ENCODE measurements at regions not wholly inside any gene's neighbourhood (a gene's known extent, or its start where the extent isn't known, plus 50 kb on each side); places are given as distances from the start of the nearest gene placed in this dataset.

DNA sequence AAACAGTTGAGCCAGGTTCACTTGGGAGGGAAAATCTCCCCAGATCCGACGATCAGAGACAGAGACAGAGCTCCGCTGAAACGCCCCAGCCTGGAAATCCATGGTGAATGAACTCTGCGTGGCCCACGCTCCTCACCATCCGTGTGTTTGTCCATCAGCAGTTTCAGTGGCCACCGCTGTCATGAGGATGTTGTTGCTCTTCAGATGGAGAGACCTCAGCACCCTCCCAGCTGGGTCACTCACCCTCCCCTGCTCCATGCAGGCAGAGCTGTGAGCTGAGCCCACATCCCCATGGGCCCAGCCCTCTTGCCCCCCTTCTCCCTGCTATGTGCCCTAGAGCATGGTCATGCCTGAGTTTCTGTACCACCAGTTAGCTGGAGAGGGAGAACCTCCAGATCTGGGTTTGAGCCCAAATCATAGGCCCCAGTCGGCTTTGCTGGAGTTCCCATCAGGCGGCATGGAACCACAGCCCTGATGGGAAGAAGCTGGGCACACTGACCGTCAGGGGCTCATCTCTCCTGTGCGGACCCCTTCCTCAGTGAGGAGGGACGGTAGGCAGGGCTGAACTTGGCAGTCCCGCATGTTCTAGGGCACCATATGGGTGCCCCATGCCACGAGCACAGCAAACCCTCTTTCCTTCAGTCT, 154.4 kb upstream of the COL5A1 start:
- H3K9me3 ChIP-seq: no peaks in the 10 kb centered on the region
- peaks cover 0 to 5% (median 0%) of the 10 kb centered on the region in 4 donors for H3K4me1 ChIP-seq
- H3K4me3 ChIP-seq: no peak overlapping the region
- DNase-seq: no peak
- no peaks in the 10 kb centered on the region for H3K36me3 ChIP-seq
- intact Hi-C loops (cut with DNase I; ENCODE audit: low total_unique reads): no loop called here
- no peaks in the 10 kb centered on the region for H3K27me3 ChIP-seq
- no peak overlapping the region for H3K27ac ChIP-seq
- in situ Hi-C loops (cut with MboI; ENCODE audit: low pct_ligation_motif_present in 1 of 4, low pct_unique_long_range_greater_than_20kb in 1 of 4, low sequenced_read_pairs in 3 of 4): no loop called here
- TF ChIP-seq EP300 (IDR thresholded peaks at IDR 0.05; ENCODE audit: low read depth) (no peak), POLR2AphosphoS5 (IDR thresholded peaks at IDR 0.05) (no peak), POLR2A (IDR thresholded peaks at IDR 0.05) (no peak)
- TF ChIP-seq, protein P1, sequence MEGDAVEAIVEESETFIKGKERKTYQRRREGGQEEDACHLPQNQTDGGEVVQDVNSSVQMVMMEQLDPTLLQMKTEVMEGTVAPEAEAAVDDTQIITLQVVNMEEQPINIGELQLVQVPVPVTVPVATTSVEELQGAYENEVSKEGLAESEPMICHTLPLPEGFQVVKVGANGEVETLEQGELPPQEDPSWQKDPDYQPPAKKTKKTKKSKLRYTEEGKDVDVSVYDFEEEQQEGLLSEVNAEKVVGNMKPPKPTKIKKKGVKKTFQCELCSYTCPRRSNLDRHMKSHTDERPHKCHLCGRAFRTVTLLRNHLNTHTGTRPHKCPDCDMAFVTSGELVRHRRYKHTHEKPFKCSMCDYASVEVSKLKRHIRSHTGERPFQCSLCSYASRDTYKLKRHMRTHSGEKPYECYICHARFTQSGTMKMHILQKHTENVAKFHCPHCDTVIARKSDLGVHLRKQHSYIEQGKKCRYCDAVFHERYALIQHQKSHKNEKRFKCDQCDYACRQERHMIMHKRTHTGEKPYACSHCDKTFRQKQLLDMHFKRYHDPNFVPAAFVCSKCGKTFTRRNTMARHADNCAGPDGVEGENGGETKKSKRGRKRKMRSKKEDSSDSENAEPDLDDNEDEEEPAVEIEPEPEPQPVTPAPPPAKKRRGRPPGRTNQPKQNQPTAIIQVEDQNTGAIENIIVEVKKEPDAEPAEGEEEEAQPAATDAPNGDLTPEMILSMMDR (IDR thresholded peaks at IDR 0.05): no peak
- 89 to 93% methylated on average over 6 to 15 of the region's 15 CpGs for WGBS, 2 donors (ENCODE audit: low coverage in 1 of 2)

DNA sequence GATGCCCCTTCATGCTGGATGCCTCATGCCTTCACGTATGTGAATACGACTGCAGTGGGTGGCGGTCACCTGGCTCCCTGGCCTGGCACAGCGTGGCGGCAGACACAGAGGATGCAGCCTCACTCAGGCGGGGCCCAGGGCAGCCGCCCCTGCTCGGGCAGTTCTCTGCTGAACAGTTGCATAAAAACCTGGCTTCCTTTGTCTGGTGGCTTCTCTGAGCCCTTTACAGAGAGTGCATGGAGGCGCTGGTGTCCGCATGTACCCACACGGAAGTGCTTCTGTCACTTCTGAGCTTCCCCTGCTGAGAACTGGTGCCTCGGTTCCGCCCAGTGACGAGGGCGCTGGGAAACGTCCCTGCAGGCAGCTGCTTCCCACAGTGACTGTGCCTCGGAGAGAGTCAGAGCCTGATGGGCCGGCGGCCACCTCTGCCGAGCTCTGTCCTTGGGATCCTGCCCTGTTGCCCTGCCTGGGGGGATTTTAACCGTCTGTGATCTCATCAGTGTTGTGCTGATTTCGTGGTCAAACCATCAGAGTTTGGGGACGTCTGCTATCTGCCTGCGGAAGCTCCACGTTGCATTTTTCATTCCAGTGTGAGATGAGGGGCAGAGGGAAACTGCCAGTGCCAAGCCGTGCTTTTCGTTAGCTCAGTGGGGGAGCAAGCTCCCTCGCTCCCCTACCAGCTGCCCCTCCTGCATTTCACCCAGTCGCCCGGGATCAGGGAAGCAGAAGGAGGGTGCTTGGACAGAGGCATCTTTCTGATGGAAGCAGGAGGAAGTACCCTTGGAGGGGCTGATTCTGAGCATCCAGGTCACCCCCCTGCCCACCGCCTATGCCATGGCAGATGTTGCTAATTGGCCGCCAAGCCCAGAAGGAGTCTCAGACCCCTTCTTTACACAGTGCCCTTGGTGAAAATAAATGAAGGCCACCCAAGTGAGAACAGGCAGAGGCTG, 153.0 kb upstream of the COL5A1 start:
- 67% methylated on average over 31 of the region's 32 CpGs; no CpG with 5 or more reads in 1 of the 2 donors for WGBS, 2 donors (ENCODE audit: low coverage in 1 of 2)
- TF ChIP-seq POLR2A (IDR thresholded peaks at IDR 0.05): no peak
- TF ChIP-seq EP300 (IDR thresholded peaks at IDR 0.05; ENCODE audit: low read depth): no peak
- TF ChIP-seq, protein P1 (IDR thresholded peaks at IDR 0.05): no peak
- Histone ChIP-seq H3K36me3 (no peaks in the 10 kb centered on the region), H3K4me1 (peaks cover 0 to 5% (median 0%) of the 10 kb centered on the region in 4 donors), H3K27ac (no peak overlapping the region), H3K9me3 (no peaks in the 10 kb centered on the region), H3K4me3 (no peak overlapping the region), H3K27me3 (no peaks in the 10 kb centered on the region)
- in situ Hi-C loops (cut with MboI; ENCODE audit: low pct_ligation_motif_present in 1 of 4, low pct_unique_long_range_greater_than_20kb in 1 of 4, low sequenced_read_pairs in 3 of 4): no loop called here
- no peak for DNase-seq
- intact Hi-C loops (cut with DNase I; ENCODE audit: low total_unique reads): no loop called here

DNA sequence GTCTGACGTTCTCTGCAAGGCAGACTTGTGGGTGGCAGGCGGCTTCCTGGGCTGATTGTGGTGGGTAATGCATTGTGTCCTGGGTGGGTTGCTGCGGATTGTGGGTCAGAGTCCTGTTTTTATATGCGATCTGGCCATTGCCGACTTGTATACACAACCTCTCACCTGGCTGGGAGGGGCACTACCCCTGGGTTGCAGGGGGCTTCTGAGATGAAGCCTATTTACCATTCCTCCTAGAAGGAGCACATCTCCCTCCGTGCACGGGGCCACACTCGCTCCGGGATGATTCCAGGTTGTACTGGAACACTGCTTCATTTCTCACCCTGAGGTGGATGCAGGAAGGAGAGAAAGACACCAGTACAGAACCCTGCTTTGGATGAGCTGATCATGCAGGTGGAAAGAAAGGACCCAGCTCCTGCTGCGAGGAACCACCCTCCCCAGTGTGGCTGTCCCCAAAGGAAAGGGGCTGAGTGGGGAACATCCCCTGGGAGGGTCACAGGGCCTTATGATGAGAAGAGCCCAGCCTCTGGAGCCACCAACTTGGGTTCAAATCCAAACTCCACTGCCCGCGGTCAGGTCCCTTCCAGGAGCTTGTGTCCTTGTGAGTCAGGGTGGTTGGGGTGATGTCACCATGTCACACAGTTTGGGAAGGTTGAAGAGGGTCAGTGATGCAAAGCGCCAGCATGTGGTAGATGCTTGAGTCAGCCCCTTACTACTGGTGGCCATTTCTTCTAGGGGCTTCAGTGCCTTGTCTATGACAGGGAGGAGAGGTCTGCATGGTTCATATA, 151.8 kb upstream of the COL5A1 start:
- WGBS, 2 donors (ENCODE audit: low coverage in 1 of 2): 89% methylated on average over 12 of the region's 13 CpGs; no CpG with 5 or more reads in 1 of the 2 donors
- intact Hi-C loops (cut with DNase I; ENCODE audit: low total_unique reads) (no loop called here), in situ Hi-C loops (cut with MboI; ENCODE audit: low pct_ligation_motif_present in 1 of 4, low pct_unique_long_range_greater_than_20kb in 1 of 4, low sequenced_read_pairs in 3 of 4) (no loop called here)
- Histone ChIP-seq H3K27ac (no peak overlapping the region), H3K36me3 (no peaks in the 10 kb centered on the region), H3K27me3 (no peaks in the 10 kb centered on the region), H3K4me1 (peaks cover 0 to 5% (median 0%) of the 10 kb centered on the region in 4 donors), H3K9me3 (no peaks in the 10 kb centered on the region), H3K4me3 (no peak overlapping the region)
- TF ChIP-seq EP300 (IDR thresholded peaks at IDR 0.05; ENCODE audit: low read depth) (no peak), POLR2A (IDR thresholded peaks at IDR 0.05) (no peak), POLR2AphosphoS5 (IDR thresholded peaks at IDR 0.05) (no peak)
- TF ChIP-seq, protein P1 (IDR thresholded peaks at IDR 0.05): no peak
- DNase-seq: no peak

DNA sequence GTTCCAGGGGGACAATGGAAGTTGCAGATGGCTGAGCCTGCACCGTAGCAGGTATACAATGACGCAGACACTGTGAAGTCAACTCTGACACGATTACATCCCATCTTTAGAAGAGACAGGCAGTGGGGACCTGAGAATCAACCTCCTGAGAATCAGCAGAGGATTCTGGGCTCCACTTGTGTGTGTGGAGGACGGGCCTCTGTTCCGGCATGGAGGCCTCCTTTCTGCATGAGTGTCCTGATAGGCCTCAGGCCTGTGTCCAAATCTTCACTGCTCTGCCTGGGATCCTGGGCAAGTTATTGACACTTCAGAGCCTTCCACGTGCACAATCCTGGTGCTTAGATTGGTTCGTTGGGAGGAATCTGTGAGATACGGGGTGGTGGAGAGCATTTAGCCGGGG, 151.2 kb upstream of the COL5A1 start:
- in situ Hi-C loops (cut with MboI; ENCODE audit: low pct_ligation_motif_present in 1 of 4, low pct_unique_long_range_greater_than_20kb in 1 of 4, low sequenced_read_pairs in 3 of 4) (no loop called here), intact Hi-C loops (cut with DNase I; ENCODE audit: low total_unique reads) (no loop called here)
- H3K27me3 ChIP-seq: no peaks in the 10 kb centered on the region
- DNase-seq: no peak
- no peaks in the 10 kb centered on the region for H3K36me3 ChIP-seq
- no peak overlapping the region for H3K27ac ChIP-seq
- H3K4me1 ChIP-seq: peaks cover 0 to 5% (median 0%) of the 10 kb centered on the region in 4 donors
- no peak overlapping the region for H3K4me3 ChIP-seq
- WGBS, 2 donors (ENCODE audit: low coverage in 1 of 2): 87% methylated on average over 9 of the region's 9 CpGs; no CpG with 5 or more reads in 1 of the 2 donors
- TF ChIP-seq, protein P1 (IDR thresholded peaks at IDR 0.05): no peak
- TF ChIP-seq POLR2AphosphoS5 (IDR thresholded peaks at IDR 0.05) (no peak), POLR2A (IDR thresholded peaks at IDR 0.05) (no peak), EP300 (IDR thresholded peaks at IDR 0.05; ENCODE audit: low read depth) (no peak)
- H3K9me3 ChIP-seq: no peaks in the 10 kb centered on the region

Data from transverse colon (tissue), 4 donors.